Mesenchymal stem cell (in vitro differentiated cells and primary cell): ENCODE measurements at regions not wholly inside any gene's neighbourhood (a gene's known extent, or its start where the extent isn't known, plus 50 kb on each side); places are given as distances from the start of the nearest gene placed in this dataset. TPM values are rescaled to one million over a fixed set of nuclear protein-coding genes. Genes with fewer than 3 reads are reported as not detected.
"Not testable (repeated sequence)": the region's sequence is repeated elsewhere in the genome, so short reads cannot be mapped to it uniquely, and the experiment has no call there.

Experiments used
- DNase-seq: peaks from one replicate; pipeline ENCODE4 v3.0.0-alpha.2; 2013
- H2AFZ ChIP-seq: one replicate; pipeline ENCODE4 v1.6.1; 2013; ENCODE audit warnings: low read depth, mild to moderate bottlenecking, control low read depth, inconsistent platforms, low read length, moderate library complexity
- H2AK5ac ChIP-seq: 2 replicates; pipeline ENCODE4 v1.6.1; 2013; ENCODE audit warnings: low read length, moderate library complexity, mild to moderate bottlenecking, inconsistent platforms; ENCODE audit not compliant: severe bottlenecking
- H2BK120ac ChIP-seq: one replicate; pipeline ENCODE4 v1.6.1; 2013; ENCODE audit warnings: low read depth, mild to moderate bottlenecking, inconsistent platforms, low read length, moderate library complexity
- H2BK12ac ChIP-seq, 2 experiments: one replicate each; pipeline ENCODE4 v1.6.1; 2013; ENCODE audit warnings: inconsistent platforms in 2 of 2, low read length in 2 of 2, mild to moderate bottlenecking in 2 of 2, moderate library complexity in 2 of 2, control low read depth in 1 of 2
- H2BK15ac ChIP-seq: one replicate; pipeline ENCODE4 v1.6.1; 2013; ENCODE audit warnings: mild to moderate bottlenecking, low read depth, inconsistent platforms; ENCODE audit not compliant: poor library complexity, severe bottlenecking
- H2BK5ac ChIP-seq: 2 replicates; pipeline ENCODE4 v1.6.1; 2013; ENCODE audit warnings: low read depth, mild to moderate bottlenecking, low read length, control low read depth, inconsistent platforms; ENCODE audit not compliant: poor library complexity, severe bottlenecking
- H3K14ac ChIP-seq, 2 experiments: one replicate each; pipeline ENCODE4 v1.6.1; 2013; ENCODE audit warnings: inconsistent platforms in 2 of 2, low read length in 2 of 2, control low read depth in 1 of 2, mild to moderate bottlenecking in 1 of 2, moderate library complexity in 1 of 2
- H3K18ac ChIP-seq, 2 experiments: one replicate each; pipeline ENCODE4 v1.6.1; 2013; ENCODE audit warnings: inconsistent platforms in 2 of 2, low read length in 2 of 2, control low read depth in 1 of 2, low read depth in 1 of 2, mild to moderate bottlenecking in 1 of 2
- H3K23ac ChIP-seq, 2 experiments: one replicate each; pipeline ENCODE4 v1.6.1; 2013; ENCODE audit warnings: inconsistent platforms in 2 of 2, low read length in 2 of 2, mild to moderate bottlenecking in 2 of 2, moderate library complexity in 2 of 2, control low read depth in 1 of 2
- H3K27ac ChIP-seq: 2 replicates; pipeline ENCODE4 v1.5.1; 2013; ENCODE audit warnings: mild to moderate bottlenecking, moderate library complexity, low read length, control low read depth, inconsistent platforms; ENCODE audit not compliant: poor library complexity, severe bottlenecking
- H3K27me3 ChIP-seq, 2 experiments: 2 replicates each; pipeline versions ENCODE4 v1.6.1 to v1.7.0; 2013; ENCODE audit warnings: low read length in 2 of 2, mild to moderate bottlenecking in 2 of 2, moderate library complexity in 2 of 2, control low read depth in 1 of 2, inconsistent platforms in 1 of 2; ENCODE audit not compliant: control insufficient read depth in 1 of 2, insufficient read depth in 1 of 2
- H3K36me3 ChIP-seq, 2 experiments: 2 replicates each; pipeline versions ENCODE4 v1.6.1 to v1.7.0; 2013; ENCODE audit warnings: low read length in 2 of 2, control low read depth in 1 of 2, inconsistent platforms in 1 of 2, low read depth in 1 of 2, mild to moderate bottlenecking in 1 of 2; ENCODE audit not compliant: insufficient read depth in 2 of 2, control insufficient read depth in 1 of 2
- H3K4ac ChIP-seq, 2 experiments: one replicate each; pipeline ENCODE4 v1.6.1; 2013; ENCODE audit warnings: inconsistent platforms in 2 of 2, low read length in 2 of 2, mild to moderate bottlenecking in 2 of 2, moderate library complexity in 2 of 2, control low read depth in 1 of 2, low read depth in 1 of 2
- H3K4me1 ChIP-seq: 2 replicates; pipeline ENCODE4 v1.6.1; 2013; ENCODE audit warnings: low read depth, low read length, control low read depth; ENCODE audit not compliant: control insufficient read depth, insufficient read depth
- H3K4me2 ChIP-seq: 2 replicates; pipeline ENCODE4 v1.6.1; 2013; ENCODE audit warnings: low read length, mild to moderate bottlenecking, inconsistent platforms; ENCODE audit not compliant: poor library complexity, severe bottlenecking
- H3K4me3 ChIP-seq, 2 experiments: 2 replicates each; pipeline versions ENCODE4 v1.5.1 to v1.7.0; 2013; ENCODE audit warnings: low read length in 2 of 2, mild to moderate bottlenecking in 2 of 2, control low read depth in 1 of 2, low read depth in 1 of 2; ENCODE audit not compliant: insufficient read depth in 1 of 2
- H3K79me1 ChIP-seq: replicated peaks from 2 replicates; pipeline ENCODE4 v1.6.1; 2013; ENCODE audit warnings: mild to moderate bottlenecking, control low read depth, low read length, inconsistent platforms; ENCODE audit not compliant: poor library complexity, severe bottlenecking
- H3K9ac ChIP-seq: 2 replicates; pipeline ENCODE4 v1.7.0; 2013; ENCODE audit warnings: mild to moderate bottlenecking, low read length, moderate library complexity
- H3K9me3 ChIP-seq: 2 replicates; pipeline ENCODE4 v1.7.0; 2013; ENCODE audit warnings: mild to moderate bottlenecking, low read length; ENCODE audit not compliant: control insufficient read depth
- H4K8ac ChIP-seq: one replicate; pipeline ENCODE4 v1.6.1; 2013; ENCODE audit warnings: inconsistent platforms, mild to moderate bottlenecking, low read length, moderate library complexity
- H4K91ac ChIP-seq: one replicate; pipeline ENCODE4 v1.6.1; 2013; ENCODE audit warnings: mild to moderate bottlenecking, low read length, inconsistent platforms
- WGBS: methylation state at CpG from one replicate; pipeline ENCODE4 v1.1.7; 2013; ENCODE audit warnings: mixed read lengths; 5-methylcytosine and 5-hydroxymethylcytosine counted together
- small RNA-seq: library from polyadenylated mRNA; stranded (forward); fragments of <200 nt; extraction: miRNeasy Mini kit (QIAGEN cat#:217004); gene quantifications from one replicate; pipeline ENCODE3, GENCODE V24; 2013; ENCODE audit warnings: low read depth

- 67% methylated on average over 3 of the region's 3 CpGs for WGBS
Measured at GRCh38 chr16:34097326-34097725, 637.9 kb downstream of the TP53TG3F start.

GRCh38 chr16:34098033-34098432 lies 638.6 kb downstream of the TP53TG3F start:
- H4K8ac ChIP-seq, H3K4ac ChIP-seq, H3K4me1 ChIP-seq, H3K27me3 ChIP-seq, H2BK12ac ChIP-seq, H2AFZ ChIP-seq, H3K36me3 ChIP-seq, H3K79me1 ChIP-seq, H2BK15ac ChIP-seq, H3K4me2 ChIP-seq, H4K91ac ChIP-seq, H3K9ac ChIP-seq, H2BK5ac ChIP-seq, H2AK5ac ChIP-seq, H2BK120ac ChIP-seq, H3K23ac ChIP-seq, DNase-seq, H3K14ac ChIP-seq, H3K4me3 ChIP-seq, H3K18ac ChIP-seq, H3K27ac ChIP-seq: not testable (repeated sequence)
- H3K9me3 ChIP-seq: peaks cover 48% of the 10 kb centered on the region

More at GRCh38 chr16:34097326-34097725, 637.9 kb downstream of the TP53TG3F start:
- H3K4me3 ChIP-seq, H3K27ac ChIP-seq, H2BK12ac ChIP-seq, H4K8ac ChIP-seq, H3K14ac ChIP-seq, H3K79me1 ChIP-seq, H2BK5ac ChIP-seq, H2AK5ac ChIP-seq, H3K18ac ChIP-seq, H3K9ac ChIP-seq, DNase-seq, H3K4me1 ChIP-seq, H2BK15ac ChIP-seq, H3K27me3 ChIP-seq, H2AFZ ChIP-seq, H2BK120ac ChIP-seq, H3K23ac ChIP-seq, H3K36me3 ChIP-seq, H4K91ac ChIP-seq, H3K4me2 ChIP-seq, H3K4ac ChIP-seq: not testable (repeated sequence)
- H3K9me3 ChIP-seq: peaks cover 55% of the 10 kb centered on the region

- not testable (repeated sequence) for H3K23ac ChIP-seq, H3K9ac ChIP-seq
Measured at GRCh38 chr16:34099028-34099427, 639.6 kb downstream of the TP53TG3F start.

More at GRCh38 chr16:34099028-34099427, 639.6 kb downstream of the TP53TG3F start:
- not testable (repeated sequence) for H3K4ac ChIP-seq, H3K27me3 ChIP-seq, H3K27ac ChIP-seq, H2BK15ac ChIP-seq, H3K4me3 ChIP-seq, H2AFZ ChIP-seq, H3K14ac ChIP-seq, H3K4me1 ChIP-seq, H3K36me3 ChIP-seq, H2BK5ac ChIP-seq, H2BK120ac ChIP-seq, H4K91ac ChIP-seq, H3K18ac ChIP-seq, H4K8ac ChIP-seq, H3K79me1 ChIP-seq, DNase-seq, H2BK12ac ChIP-seq, H2AK5ac ChIP-seq, H3K4me2 ChIP-seq
- peaks cover 45% of the 10 kb centered on the region for H3K9me3 ChIP-seq
- WGBS: 28% methylated on average over 2 of the region's 2 CpGs

Small RNAs in the stretch of these regions (small RNA-seq; reads per million reads assigned to genes)
- gene AC133561.3 (not detected), gene AC133561.4 (not detected), gene AC140658.4 (not detected)
